Endothelial cell of umbilical vein (primary cell): ENCODE measurements at regions not wholly inside any gene's neighbourhood (a gene's known extent, or its start where the extent isn't known, plus 50 kb on each side); places are given as distances from the start of the nearest gene placed in this dataset.

Source experiments
- BruUV-seq: library from RNA; stranded (reverse); fragments of 400-500 nt; replicated peaks from 2 replicates; lab custom pipeline; 2021; lab: Mats Ljungman, UMichigan
- CTCF ChIA-PET: fragments of 300-600, 350-600 bp; sonication (Branson Sonifier 250); formaldehyde crosslinking; loops from one replicate; lab custom pipeline; 2021; ENCODE audit warnings: antibody characterized with exemption, inconsistent platforms; lab: Charles Lee
- POLR2A ChIA-PET: fragments of 300-600, 350-600 bp; sonication (Branson Sonifier 250); formaldehyde crosslinking; loops from one replicate; lab custom pipeline; 2021; ENCODE audit warnings: antibody characterized with exemption, inconsistent platforms; lab: Charles Lee
- DNase-seq: peaks from one replicate; pipeline ENCODE4 v3.0.0-alpha.2; 2011; ENCODE audit warnings: low read depth, low spot score
- FAIRE-seq: peaks from 2 replicates; lab custom pipeline; 2011; peaks lifted over from hg19 to GRCh38; lab: Jason Lieb, UNC
- H2AFZ ChIP-seq: 2 replicates; pipeline ENCODE4 v1.6.0; 2012; ENCODE audit warnings: low read depth, low read length, control low read depth, inconsistent platforms
- H3K27ac ChIP-seq: 2 replicates; pipeline ENCODE4 v1.5.1; 2011; ENCODE audit warnings: low read depth, mild to moderate bottlenecking, control low read depth, low read length, moderate library complexity; ENCODE audit not compliant: insufficient read depth
- H3K27me3 ChIP-seq, 2 experiments: 2 replicates each; pipeline versions ENCODE4 v1.6.0 to v1.6.1; 2011; ENCODE audit warnings: low read length in 2 of 2, mixed read lengths in 1 of 2; ENCODE audit not compliant: control insufficient read depth in 2 of 2, insufficient read depth in 2 of 2
- H3K36me3 ChIP-seq, 2 experiments: 2 replicates in 1 of 2; 3 replicates in 1 of 2; pipeline ENCODE4 v1.5.1; 2011; ENCODE audit warnings: low read length in 2 of 2, mild to moderate bottlenecking in 1 of 2, moderate library complexity in 1 of 2; ENCODE audit not compliant: control insufficient read depth in 2 of 2, insufficient read depth in 2 of 2; ENCODE audit errors: extremely low read depth in 1 of 2
- H3K4me1 ChIP-seq: 3 replicates; pipeline ENCODE4 v1.5.1; 2011; ENCODE audit warnings: mild to moderate bottlenecking, low read length; ENCODE audit not compliant: control insufficient read depth, insufficient read depth; ENCODE audit errors: extremely low read depth
- H3K4me2 ChIP-seq: 2 replicates; pipeline ENCODE4 v1.6.1; 2011; ENCODE audit warnings: low read length, control low read depth, mixed read lengths; ENCODE audit not compliant: insufficient read depth
- H3K4me3 ChIP-seq, 3 experiments: fragments of 200-600 bp in 1 of 3; sonication (generic), shearing (Covaris generic) in 1 of 3; replicated peaks in 1 of 3; 2 replicates each; pipeline ENCODE4 v1.5.1; 2011 to 2016; ENCODE audit warnings: control low read depth in 3 of 3, low read length in 3 of 3, mild to moderate bottlenecking in 2 of 3, inconsistent platforms in 1 of 3, low read depth in 1 of 3, moderate library complexity in 1 of 3; ENCODE audit not compliant: insufficient read depth in 1 of 3
- H3K79me2 ChIP-seq: 2 replicates; pipeline ENCODE4 v1.6.0; 2012; ENCODE audit warnings: low read length, inconsistent platforms; ENCODE audit not compliant: control insufficient read depth, insufficient read depth
- H3K9ac ChIP-seq: replicated peaks from 2 replicates; pipeline ENCODE3; 2011; ENCODE audit warnings: low read length, control low read depth; ENCODE audit not compliant: insufficient read depth; ENCODE audit errors: extremely low read depth
- H3K9me1 ChIP-seq: replicated peaks from 3 replicates; pipeline ENCODE4 v1.6.0; 2011; ENCODE audit warnings: mild to moderate bottlenecking, low read length; ENCODE audit not compliant: control insufficient read depth, insufficient read depth; ENCODE audit errors: extremely low read depth
- H3K9me3 ChIP-seq: replicated peaks from 2 replicates; pipeline ENCODE4 v1.5.1; 2012; ENCODE audit warnings: low read length, inconsistent platforms; ENCODE audit not compliant: control insufficient read depth, insufficient read depth
- H4K20me1 ChIP-seq: replicated peaks from 2 replicates; pipeline ENCODE3; 2011; ENCODE audit warnings: mild to moderate bottlenecking, low read length; ENCODE audit not compliant: control insufficient read depth, insufficient read depth; ENCODE audit errors: extremely low read depth
- CTCF ChIP-seq, 2 donors: IDR thresholded peaks; 1 replicate in 1 of 2; 2 replicates in 1 of 2; pipeline ENCODE4 v1.5.1; 2011; ENCODE audit warnings: low read length in 2 of 2, mild to moderate bottlenecking in 2 of 2, moderate library complexity in 2 of 2, control low read depth in 1 of 2, inconsistent platforms in 1 of 2, low read depth in 1 of 2; ENCODE audit not compliant: insufficient read depth in 1 of 2; ENCODE audit errors: extremely low read depth in 1 of 2
- FOS ChIP-seq: IDR thresholded peaks from 2 replicates; pipeline ENCODE4 v1.6.1; 2011; ENCODE audit warnings: mild to moderate bottlenecking, low read length, moderate library complexity, borderline replicate concordance; ENCODE audit not compliant: insufficient read depth
- GATA2 ChIP-seq: IDR thresholded peaks from 2 replicates; pipeline ENCODE4 v1.7.0; 2011; ENCODE audit warnings: low read depth, mild to moderate bottlenecking, moderate library complexity, mixed read lengths, low read length; ENCODE audit not compliant: insufficient read length, insufficient read depth
- JUN ChIP-seq: IDR thresholded peaks from 2 replicates; pipeline ENCODE4 v1.6.1; 2011; ENCODE audit warnings: borderline replicate concordance, low read depth; ENCODE audit not compliant: insufficient read length, insufficient read depth
- MAX ChIP-seq: IDR thresholded peaks from 2 replicates; pipeline ENCODE4 v1.6.1; 2011; ENCODE audit not compliant: insufficient read depth, insufficient read length
- MYC ChIP-seq: IDR thresholded peaks from one replicate; pipeline ENCODE4 v1.6.1; 2011; ENCODE audit warnings: mild to moderate bottlenecking, low read depth, low read length
- POLR2A ChIP-seq: IDR thresholded peaks from 2 replicates; pipeline ENCODE4 v1.6.1; 2012; ENCODE audit warnings: low read depth, mild to moderate bottlenecking, control low read depth, low read length
- dilution Hi-C: fragments of 300-500 bp; cut with MboI; formaldehyde crosslinking; loops from one replicate; pipeline ENCODE4 v1.15.0; 2019; ENCODE audit warnings: low sequenced_read_pairs; ENCODE audit not compliant: extremely low pct_ligation_motif_present
- intact Hi-C: fragments of 100-400 bp; cut with micrococcal nuclease; formaldehyde crosslinking; loops from one replicate; pipeline ENCODE4 v1.10.0; 2022

DNA sequence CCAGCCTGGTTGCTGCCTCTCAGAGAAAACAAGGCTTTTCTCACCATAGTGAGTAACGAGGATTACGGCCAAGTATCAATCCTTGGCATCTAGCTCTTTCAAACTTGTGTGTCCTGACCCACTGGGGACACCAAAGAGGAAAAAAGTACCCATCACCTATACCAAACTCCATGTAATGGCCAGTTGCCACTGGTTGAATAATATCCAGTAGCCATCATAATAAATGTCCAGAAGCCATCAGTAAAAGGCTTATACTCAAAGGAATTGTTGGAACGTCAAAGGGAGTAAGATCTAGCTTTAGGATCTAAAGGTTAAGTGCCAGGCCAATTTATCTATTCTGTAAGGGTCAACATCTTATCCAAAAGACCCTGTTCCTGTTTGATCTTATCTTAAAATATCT is 91.1 kb downstream of the PTPRS start:
- Histone ChIP-seq H3K9me3 (no peaks in the 10 kb centered on the region), H3K4me3 (no peak overlapping the region), H3K9me1 (no peaks in the 10 kb centered on the region), H3K27ac (no peak overlapping the region), H3K4me1 (no peaks in the 10 kb centered on the region), H4K20me1 (no peaks in the 10 kb centered on the region), H3K36me3 (no peaks in the 10 kb centered on the region), H3K9ac (no peak overlapping the region), H3K79me2 (no peaks in the 10 kb centered on the region), H3K4me2 (no peak overlapping the region), H3K27me3 (no peaks in the 10 kb centered on the region), H2AFZ (no peak overlapping the region)
- FAIRE-seq = no peak
- POLR2A ChIA-PET = no interaction called here
- BruUV-seq = no TSS peak
- CTCF ChIA-PET = no interaction called here
- intact Hi-C loops = no loop called here
- DNase-seq = no peak
- dilution Hi-C loops = no loop called here
- TF ChIP-seq MAX = no peak
- TF ChIP-seq CTCF (IDR thresholded peaks at IDR 0.05; ENCODE audit: extremely low read depth in 1 of 2, insufficient read depth in 1 of 2, low read depth in 1 of 2, low read length in 2 of 2) = no peak
- TF ChIP-seq MYC = no peak
- no peak for TF ChIP-seq GATA2
- no peak for TF ChIP-seq FOS
- no peak for TF ChIP-seq JUN
- TF ChIP-seq POLR2A = no peak
